PC-9 (cell line): ENCODE measurements at regions not wholly inside any gene's neighbourhood (a gene's known extent, or its start where the extent isn't known, plus 50 kb on each side); places are given as distances from the start of the nearest gene placed in this dataset.

Source experiments
- EZH2 ChIP-seq: fragments of 200-600 bp; sonication (generic); IDR thresholded peaks from 2 replicates; pipeline ENCODE4 v1.8.0; 2017; ENCODE audit warnings: antibody characterized with exemption, low read depth
- TF ChIP-seq, protein P1 (sequence below): fragments of 200-600 bp; sonication (generic); conservative IDR thresholded peaks from 2 replicates; pipeline ENCODE4 v1.6.1; 2017; ENCODE audit warnings: mixed run types, antibody characterized with exemption, mild to moderate bottlenecking, moderate library complexity

DNA sequence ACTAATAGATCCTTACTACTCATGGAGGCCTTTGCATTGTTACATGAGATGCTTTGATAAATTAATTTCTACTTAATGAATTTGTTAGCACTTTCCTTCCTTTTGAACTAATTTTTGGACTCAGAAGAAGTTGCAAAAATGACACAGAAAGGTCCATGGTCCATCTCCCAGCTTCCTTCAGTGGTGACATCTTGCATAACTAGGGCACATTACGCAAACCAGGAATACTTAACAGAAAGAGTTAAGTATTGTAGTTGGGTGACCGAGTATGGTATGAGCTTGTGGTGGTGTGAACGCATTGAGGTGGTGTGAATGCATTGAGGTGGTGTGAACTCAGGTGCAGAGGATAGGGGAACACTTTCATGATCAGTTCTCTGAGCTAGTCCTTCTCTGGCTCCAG is 151.1 kb upstream of the TWIST2 start:
- TF ChIP-seq, protein P1, sequence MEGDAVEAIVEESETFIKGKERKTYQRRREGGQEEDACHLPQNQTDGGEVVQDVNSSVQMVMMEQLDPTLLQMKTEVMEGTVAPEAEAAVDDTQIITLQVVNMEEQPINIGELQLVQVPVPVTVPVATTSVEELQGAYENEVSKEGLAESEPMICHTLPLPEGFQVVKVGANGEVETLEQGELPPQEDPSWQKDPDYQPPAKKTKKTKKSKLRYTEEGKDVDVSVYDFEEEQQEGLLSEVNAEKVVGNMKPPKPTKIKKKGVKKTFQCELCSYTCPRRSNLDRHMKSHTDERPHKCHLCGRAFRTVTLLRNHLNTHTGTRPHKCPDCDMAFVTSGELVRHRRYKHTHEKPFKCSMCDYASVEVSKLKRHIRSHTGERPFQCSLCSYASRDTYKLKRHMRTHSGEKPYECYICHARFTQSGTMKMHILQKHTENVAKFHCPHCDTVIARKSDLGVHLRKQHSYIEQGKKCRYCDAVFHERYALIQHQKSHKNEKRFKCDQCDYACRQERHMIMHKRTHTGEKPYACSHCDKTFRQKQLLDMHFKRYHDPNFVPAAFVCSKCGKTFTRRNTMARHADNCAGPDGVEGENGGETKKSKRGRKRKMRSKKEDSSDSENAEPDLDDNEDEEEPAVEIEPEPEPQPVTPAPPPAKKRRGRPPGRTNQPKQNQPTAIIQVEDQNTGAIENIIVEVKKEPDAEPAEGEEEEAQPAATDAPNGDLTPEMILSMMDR = no peak
- no peak for TF ChIP-seq EZH2
